H7 (cell line): ENCODE measurements at regions not wholly inside any gene's neighbourhood (a gene's known extent, or its start where the extent isn't known, plus 50 kb on each side); places are given as distances from the start of the nearest gene placed in this dataset.

Source experiments
- DNase-seq: peaks from one replicate; pipeline ENCODE4 v3.0.0; 2012
- H3K27me3 ChIP-seq: 2 replicates; pipeline ENCODE4 v1.6.0; 2011; ENCODE audit warnings: mild to moderate bottlenecking, low read length; ENCODE audit not compliant: control insufficient read depth, insufficient read depth
- H3K36me3 ChIP-seq: replicated peaks from 2 replicates; pipeline ENCODE4 v1.5.1; 2011; ENCODE audit warnings: low read length; ENCODE audit not compliant: control insufficient read depth, insufficient read depth
- H3K4me3 ChIP-seq: 2 replicates; pipeline ENCODE4 v1.5.1; 2011; ENCODE audit warnings: low read depth, mild to moderate bottlenecking, control low read depth, low read length, moderate library complexity; ENCODE audit not compliant: insufficient read depth

DNA sequence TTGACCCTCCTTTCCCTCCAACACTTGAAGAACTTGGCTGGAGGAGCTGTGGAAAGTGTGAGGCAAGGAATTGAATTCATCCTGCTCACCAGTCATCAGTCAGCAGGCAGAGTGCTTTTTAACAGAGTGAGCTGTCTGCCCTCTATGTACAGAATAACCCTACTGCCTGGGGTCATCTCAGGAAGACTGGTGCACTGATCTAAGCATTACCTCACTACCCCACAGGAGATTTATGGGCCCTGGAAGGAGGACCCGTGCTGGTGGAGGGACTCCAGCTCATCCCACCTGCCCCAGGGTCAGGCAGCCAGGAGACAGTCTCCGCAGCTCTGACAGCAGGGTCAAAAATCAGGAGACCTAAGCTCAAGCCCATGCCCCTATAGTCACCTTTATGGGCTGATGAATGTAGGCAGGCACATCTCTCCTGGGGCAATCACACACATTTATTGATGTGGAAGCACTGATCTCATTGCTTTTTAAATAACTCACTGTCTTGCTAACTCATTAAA, 270.8 kb upstream of the SESN3 start:
- no peak for DNase-seq
- Histone ChIP-seq H3K4me3 (no peak overlapping the region), H3K36me3 (no peaks in the 10 kb centered on the region), H3K27me3 (no peaks in the 10 kb centered on the region)

DNA sequence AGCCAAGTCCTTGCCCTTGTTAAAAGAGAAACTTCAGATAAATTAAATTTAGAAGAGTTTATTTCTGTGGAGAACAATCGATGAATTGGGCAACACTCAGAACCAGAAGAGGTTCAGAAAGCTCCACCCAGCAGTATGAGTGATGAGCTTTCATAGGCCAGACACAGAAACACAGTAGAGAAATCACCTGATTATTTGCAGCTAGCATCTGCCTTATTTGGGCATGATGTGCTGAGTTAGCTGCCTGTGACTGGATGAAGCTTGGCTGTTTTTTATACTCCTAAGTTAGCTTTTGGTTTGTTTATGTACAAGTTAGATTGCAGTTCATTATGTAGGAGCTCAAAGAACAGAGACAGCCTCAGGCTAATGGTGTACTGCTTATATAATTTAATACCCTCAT, 269.5 kb upstream of the SESN3 start:
- Histone ChIP-seq H3K27me3 (no peaks in the 10 kb centered on the region), H3K36me3 (no peaks in the 10 kb centered on the region), H3K4me3 (no peak overlapping the region)
- no peak for DNase-seq

DNA sequence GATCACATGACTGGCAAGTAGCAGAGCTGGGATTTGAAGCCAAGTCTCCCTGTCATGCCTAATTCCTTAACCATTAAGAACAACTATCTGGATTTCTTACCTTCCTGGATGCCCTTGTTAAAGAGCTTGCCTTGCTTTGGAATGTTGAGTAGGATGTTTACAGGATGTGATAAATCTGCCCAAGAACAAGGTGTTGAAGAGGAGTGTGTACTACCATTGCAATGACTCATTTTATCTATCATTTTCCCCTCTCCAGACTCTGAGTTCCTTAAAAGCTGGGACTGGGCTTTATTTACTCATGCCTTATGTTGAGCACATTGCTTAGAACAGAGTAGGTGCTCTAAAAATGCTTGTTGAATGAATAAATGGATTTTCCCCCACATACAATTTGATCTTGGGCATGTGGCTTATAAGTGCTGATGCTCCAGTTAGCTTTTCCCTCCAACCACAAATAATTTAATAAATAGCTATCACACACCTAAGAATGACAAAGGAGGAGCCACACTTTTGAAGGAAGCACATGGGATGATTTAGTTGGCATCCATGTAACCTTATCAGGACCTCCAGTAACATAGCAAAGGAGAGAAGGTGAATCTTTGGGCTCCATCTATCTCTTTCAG, 268.6 kb upstream of the SESN3 start:
- H3K36me3 ChIP-seq, result no peaks in the 10 kb centered on the region
- no peak overlapping the region for H3K4me3 ChIP-seq
- no peaks in the 10 kb centered on the region for H3K27me3 ChIP-seq
- DNase-seq, result no peak

DNA sequence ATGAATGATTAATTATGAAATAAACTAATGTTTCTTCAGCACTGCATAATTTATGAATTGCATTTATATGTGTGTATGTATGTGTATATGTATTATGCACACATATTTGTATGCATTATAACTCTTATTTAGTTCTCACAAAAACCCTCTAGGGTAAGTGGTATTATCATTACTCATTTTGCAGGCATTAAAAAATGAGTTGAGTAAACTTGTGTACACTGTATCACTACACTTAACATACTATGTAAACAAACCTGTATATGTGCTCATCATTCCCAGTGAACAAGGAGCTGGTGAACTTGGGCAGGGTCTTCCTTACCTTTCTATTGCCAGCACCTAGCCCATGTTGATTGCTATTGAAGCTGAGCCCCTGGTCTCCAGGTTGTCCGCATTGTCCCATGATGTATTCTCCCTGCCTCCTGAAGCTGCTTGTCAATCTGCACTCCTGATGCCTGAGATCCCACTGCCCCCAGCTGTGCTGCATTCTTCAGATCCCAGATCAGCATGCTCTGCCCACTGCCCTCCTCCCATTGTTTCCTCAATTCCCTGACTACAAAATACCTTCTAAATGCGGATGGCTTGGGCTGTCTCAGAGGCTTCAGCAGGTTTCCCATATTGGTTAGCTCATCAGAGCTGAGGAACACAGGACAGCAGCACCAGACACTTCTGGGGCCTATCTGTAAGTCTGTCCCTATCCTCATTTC, 267.9 kb upstream of the SESN3 start:
- no peak overlapping the region for H3K4me3 ChIP-seq
- no peaks in the 10 kb centered on the region for H3K27me3 ChIP-seq
- H3K36me3 ChIP-seq, result no peaks in the 10 kb centered on the region
- peak; percentile 69 for DNase-seq

DNA sequence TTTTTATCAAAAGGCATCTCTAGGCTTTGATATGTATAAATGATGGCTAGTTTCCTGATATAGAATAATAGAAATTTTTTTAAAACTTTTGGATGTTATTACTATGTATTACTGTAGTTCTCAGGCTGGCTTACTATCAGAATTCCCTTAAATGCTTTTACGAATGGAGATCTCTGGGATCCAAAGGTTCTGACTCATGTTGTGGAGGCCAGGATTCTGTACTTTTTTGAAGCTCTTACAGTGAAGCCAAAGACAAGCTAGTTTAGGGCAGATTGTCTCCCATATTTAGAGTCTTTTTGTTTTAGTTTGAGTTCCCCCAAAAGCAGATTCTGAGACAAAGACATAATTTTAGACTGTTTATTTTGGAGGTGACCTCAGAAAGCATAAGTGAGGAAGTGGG, 265.9 kb upstream of the SESN3 start:
- no peak overlapping the region for H3K4me3 ChIP-seq
- no peaks in the 10 kb centered on the region for H3K27me3 ChIP-seq
- no peak for DNase-seq
- no peaks in the 10 kb centered on the region for H3K36me3 ChIP-seq

DNA sequence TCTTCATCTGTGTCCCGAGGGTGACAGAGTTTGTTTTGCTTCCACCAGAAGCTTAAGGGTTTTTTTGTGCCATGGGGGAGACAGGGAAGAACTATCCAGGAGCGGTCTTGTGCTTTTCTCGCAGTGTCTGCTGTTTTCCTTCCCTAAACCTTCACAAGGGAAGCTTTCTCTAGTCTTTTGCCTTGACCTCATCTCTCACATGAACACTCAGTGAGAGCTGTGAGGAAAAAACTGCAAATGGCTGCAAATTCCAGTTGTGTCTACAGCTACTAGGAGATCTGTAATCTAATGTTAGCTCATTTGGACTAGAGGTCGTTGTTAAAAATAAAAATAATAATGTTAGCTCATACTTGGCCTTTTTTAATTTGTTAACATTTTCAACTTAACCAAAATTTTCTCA, 264.7 kb upstream of the SESN3 start:
- DNase-seq, result no peak
- H3K27me3 ChIP-seq, result no peaks in the 10 kb centered on the region
- no peak overlapping the region for H3K4me3 ChIP-seq
- H3K36me3 ChIP-seq, result no peaks in the 10 kb centered on the region

DNA sequence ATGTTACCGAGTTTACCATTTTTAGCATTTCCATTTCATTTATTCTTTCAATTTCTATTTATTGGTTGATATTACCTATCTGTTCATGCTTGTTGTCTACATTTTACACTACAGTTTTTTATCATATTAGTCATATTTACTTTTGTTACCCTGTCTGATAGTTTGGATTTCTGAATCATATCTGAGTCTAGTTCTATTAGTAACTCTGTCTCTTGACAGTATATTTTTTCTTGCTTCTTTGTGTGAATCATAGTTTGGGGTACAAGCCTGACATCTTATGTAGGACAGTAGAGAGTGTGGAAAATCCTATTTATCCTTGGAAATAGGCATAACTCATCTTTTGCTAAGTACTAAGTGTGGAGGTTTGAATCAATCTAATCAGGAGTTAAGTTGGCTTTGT, 263.9 kb upstream of the SESN3 start:
- Histone ChIP-seq H3K36me3 (no peaks in the 10 kb centered on the region), H3K27me3 (no peaks in the 10 kb centered on the region), H3K4me3 (no peak overlapping the region)
- DNase-seq, result no peak

DNA sequence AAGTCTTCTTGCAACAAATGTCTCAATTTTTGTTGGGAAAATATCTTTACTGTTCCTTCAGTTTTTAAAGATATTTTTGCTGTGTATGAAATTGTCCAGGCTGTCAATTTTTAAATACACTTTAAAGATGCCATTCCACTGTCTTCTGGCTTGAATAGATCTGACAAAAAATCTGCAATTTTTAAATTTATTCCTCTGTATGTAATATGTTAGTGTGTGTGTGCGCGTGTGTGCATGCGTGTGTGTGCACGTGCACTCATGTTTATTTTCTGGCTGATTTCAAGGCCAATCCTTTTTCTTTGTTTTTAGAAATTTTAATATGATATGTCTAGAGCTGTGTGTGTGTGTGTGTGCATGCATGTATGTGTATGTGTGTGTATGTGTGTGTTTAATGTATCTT, 263.2 kb upstream of the SESN3 start:
- H3K27me3 ChIP-seq, result no peaks in the 10 kb centered on the region
- H3K36me3 ChIP-seq, result no peaks in the 10 kb centered on the region
- DNase-seq, result no peak
- no peak overlapping the region for H3K4me3 ChIP-seq

DNA sequence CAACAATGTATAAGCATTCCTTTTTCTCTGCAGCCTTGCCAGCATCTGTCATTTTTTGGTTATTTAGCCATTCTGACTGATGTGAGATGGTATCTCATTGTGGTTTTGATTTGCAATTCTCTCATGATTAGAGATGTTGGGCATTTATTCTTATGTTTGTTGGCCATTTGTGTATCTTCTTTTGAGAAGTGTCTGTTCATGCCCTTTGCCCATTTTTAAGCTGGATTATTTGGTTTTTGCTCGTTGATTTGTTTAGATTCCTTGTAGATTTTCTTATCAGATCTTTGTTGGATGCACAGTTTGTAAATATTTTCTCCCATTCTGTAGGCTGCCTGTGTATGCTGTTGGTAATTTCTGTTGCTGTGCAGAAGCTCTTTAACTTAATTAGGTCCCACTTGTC, 259.6 kb upstream of the SESN3 start:
- no peak overlapping the region for H3K4me3 ChIP-seq
- H3K36me3 ChIP-seq, result no peaks in the 10 kb centered on the region
- no peak for DNase-seq
- no peaks in the 10 kb centered on the region for H3K27me3 ChIP-seq

DNA sequence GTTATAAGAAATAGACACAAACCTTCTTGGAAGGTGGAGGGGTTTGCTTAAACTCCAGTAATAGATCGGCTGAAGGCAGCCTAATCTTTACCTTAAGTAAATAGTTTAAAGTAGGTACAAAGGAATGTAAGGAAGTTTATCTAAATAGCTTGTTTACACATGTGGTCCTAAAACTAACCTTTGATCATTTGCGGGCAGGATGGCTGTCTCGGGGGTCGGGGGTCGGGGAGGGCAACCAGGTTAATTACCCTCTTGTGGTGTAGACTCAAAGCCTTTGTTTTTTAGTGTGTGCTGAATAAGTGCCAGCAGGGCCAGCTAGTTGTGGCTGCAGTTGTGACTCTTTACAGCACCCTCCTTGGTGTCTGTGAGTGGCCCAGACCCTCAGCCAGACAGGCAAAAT, 256.9 kb upstream of the SESN3 start:
- DNase-seq, result no peak
- no peak overlapping the region for H3K4me3 ChIP-seq
- H3K27me3 ChIP-seq, result no peaks in the 10 kb centered on the region
- no peaks in the 10 kb centered on the region for H3K36me3 ChIP-seq

DNA sequence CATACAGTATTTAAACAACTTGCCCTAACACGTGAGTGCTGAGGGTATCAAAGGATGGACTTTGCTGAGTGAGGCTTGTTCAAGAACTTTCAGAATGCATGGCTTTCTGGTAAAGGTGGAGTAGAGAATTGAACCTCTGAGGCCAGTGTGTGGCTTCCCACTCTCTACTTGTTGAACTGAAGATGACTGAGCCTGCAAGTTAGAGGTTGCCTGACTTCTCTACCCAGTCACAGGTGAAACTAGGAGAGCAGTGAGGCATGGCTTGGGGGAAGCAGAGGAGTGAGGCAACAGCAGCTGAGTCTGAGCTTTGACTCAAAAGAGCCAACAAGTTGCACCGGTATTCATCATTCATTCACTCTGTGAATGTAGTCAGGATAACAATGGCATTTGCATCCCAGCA, 256.4 kb upstream of the SESN3 start:
- DNase-seq, result peak; percentile 34
- no peak overlapping the region for H3K4me3 ChIP-seq
- H3K36me3 ChIP-seq, result no peaks in the 10 kb centered on the region
- no peaks in the 10 kb centered on the region for H3K27me3 ChIP-seq

DNA sequence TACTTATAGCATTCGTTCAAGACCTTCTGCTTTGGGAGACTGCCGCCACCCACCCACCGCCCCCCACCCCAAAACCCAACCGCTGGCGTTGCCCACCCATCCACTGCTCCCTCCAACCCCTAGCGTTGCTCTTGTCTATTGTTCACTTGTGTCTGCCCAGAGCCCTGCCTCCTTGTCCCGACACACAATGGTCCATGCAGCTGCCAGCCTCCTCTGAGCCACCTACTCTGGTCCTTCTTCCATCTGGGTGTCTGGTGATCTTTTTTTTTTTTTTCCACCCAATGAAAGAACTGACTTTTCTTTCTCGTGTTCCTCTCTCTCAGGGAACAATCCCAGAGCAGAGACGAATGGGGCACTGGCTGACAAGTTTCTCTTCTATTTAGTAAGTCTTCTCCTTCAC, 256.0 kb upstream of the SESN3 start:
- Histone ChIP-seq H3K27me3 (no peaks in the 10 kb centered on the region), H3K36me3 (no peaks in the 10 kb centered on the region), H3K4me3 (no peak overlapping the region)
- DNase-seq, result no peak

DNA sequence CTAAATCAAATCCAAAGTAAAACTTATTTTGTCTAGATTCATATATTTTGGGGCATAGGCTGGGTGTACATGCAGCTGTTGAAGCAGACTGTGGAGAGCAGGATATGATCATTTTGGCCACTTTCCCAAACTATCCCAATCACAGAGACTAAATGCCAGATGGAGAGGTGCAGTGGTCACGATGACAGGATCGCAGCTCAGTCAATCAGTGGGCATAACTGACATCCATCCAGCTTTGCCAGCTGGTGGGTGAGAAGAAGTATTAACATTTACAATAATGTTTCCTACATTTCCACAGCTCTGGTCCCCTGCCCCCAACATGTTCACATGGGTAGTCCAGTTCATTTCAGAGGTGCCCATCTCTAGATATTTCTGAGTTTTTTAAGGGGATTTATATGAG, 255.5 kb upstream of the SESN3 start:
- Histone ChIP-seq H3K27me3 (no peaks in the 10 kb centered on the region), H3K36me3 (no peaks in the 10 kb centered on the region), H3K4me3 (no peak overlapping the region)
- no peak for DNase-seq

DNA sequence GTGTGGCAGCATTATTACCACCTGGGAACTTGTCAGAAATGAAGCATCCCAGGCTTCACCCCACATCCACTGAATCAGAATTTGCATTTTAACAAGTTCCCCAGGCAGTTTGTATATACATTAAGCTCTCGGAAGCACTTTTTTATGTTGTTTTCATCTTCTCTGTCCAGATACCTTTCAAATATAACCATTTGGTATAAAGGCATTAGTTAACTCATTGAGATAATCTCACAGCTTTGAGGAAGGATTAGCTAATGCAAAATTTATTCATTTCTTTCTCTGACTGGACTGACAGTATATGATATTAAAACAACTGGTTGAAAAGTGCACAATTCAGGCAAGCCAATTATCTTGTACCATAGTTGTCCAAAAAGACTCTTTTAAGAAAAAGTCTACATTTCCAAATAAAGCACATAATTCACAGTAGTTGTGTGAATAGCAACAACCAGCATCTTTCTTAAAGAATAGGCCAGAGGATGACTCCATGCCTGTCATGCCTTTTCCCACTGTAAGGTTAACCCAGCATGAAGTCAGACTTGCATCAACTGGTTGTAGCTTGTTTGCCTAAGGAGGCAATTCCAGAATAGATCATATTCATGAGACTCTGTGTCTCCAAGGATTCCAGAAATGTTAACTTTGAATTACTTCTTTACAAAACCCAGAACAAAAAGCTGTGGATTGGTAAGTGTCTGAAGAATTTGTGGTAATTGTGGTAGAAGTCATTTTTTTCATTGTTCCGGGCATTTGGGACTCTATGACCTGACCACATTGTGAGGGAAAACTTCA, 254.3 kb upstream of the SESN3 start:
- no peak for DNase-seq
- H3K27me3 ChIP-seq, result no peaks in the 10 kb centered on the region
- H3K36me3 ChIP-seq, result no peaks in the 10 kb centered on the region
- H3K4me3 ChIP-seq, result no peak overlapping the region

DNA sequence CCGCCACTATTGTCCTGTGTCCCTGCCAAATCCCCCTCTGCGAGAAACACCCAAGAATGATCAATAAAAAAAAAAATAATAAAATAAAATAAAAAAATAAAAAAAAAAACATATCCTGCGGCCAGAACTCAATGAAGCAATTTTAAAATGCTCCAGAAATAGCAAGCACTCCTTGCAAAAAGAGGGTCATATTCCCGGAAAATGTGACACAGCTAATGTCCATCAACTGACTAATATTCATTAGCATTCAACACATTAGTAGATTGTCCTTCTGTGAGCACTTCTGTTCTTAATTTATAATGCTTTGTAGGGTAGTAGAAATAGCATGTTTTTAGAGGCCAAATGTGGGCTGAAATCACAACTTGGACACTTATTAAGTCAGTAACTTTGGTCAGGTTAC, 252.3 kb upstream of the SESN3 start:
- Histone ChIP-seq H3K4me3 (no peak overlapping the region), H3K27me3 (no peaks in the 10 kb centered on the region), H3K36me3 (no peaks in the 10 kb centered on the region)
- no peak for DNase-seq
